Chondrocyte (in vitro differentiated cells): ENCODE measurements at regions not wholly inside any gene's neighbourhood (a gene's known extent, or its start where the extent isn't known, plus 50 kb on each side); places are given as distances from the start of the nearest gene placed in this dataset.

ENCODE experiments used
- DNase-seq: peaks from one replicate; pipeline ENCODE4 v3.0.0; 2021; ENCODE audit warnings: mixed read lengths, low spot score
- H3K27ac Mint-ChIP-seq: one replicate; pipeline ENCODE4 v1.8.0; 2021; ENCODE audit warnings: mild to moderate bottlenecking, moderate library complexity, mixed read lengths; ENCODE audit not compliant: unreplicated experiment
- H3K27me3 Mint-ChIP-seq: 2 replicates; pipeline ENCODE4 v1.8.0; 2021; ENCODE audit warnings: low read depth, mixed read lengths
- H3K36me3 Mint-ChIP-seq: 2 replicates; pipeline ENCODE4 v1.8.0; 2021; ENCODE audit warnings: low read depth, mixed read lengths
- H3K4me1 Mint-ChIP-seq: 2 replicates; pipeline ENCODE4 v1.8.0; 2021; ENCODE audit warnings: low read depth, mild to moderate bottlenecking, mixed read lengths
- H3K4me3 Mint-ChIP-seq: one replicate; pipeline ENCODE4 v1.8.0; 2021; ENCODE audit warnings: mild to moderate bottlenecking, moderate library complexity, mixed read lengths; ENCODE audit not compliant: unreplicated experiment
- H3K9me3 Mint-ChIP-seq: 2 replicates; pipeline ENCODE4 v1.8.0; 2021; ENCODE audit warnings: low read depth, mixed read lengths
- CTCF ChIP-seq: fragments of 200-600 bp; sonication (generic); IDR thresholded peaks from 2 replicates; pipeline ENCODE4 v1.5.0; 2021; ENCODE audit warnings: antibody characterized with exemption, mild to moderate bottlenecking, moderate library complexity

GRCh38 chr5:114038756-114039155 lies 323.1 kb upstream of the KCNN2 start:
- Mint-ChIP-seq H3K9me3 (peaks cover 23% of the 10 kb centered on the region), H3K36me3 (no peaks in the 10 kb centered on the region), H3K27me3 (peaks cover 11% of the 10 kb centered on the region), H3K4me3 (no peak overlapping the region), H3K27ac (no peak overlapping the region), H3K4me1 (no peaks in the 10 kb centered on the region)
- TF ChIP-seq CTCF, result no peak
- no peak for DNase-seq

GRCh38 chr5:114050087-114050486 lies 311.8 kb upstream of the KCNN2 start:
- no peak overlapping the region for H3K27ac Mint-ChIP-seq
- peaks cover 19% of the 10 kb centered on the region for H3K27me3 Mint-ChIP-seq
- no peak for DNase-seq
- peaks cover 5% of the 10 kb centered on the region for H3K4me1 Mint-ChIP-seq
- TF ChIP-seq CTCF, result no peak
- H3K36me3 Mint-ChIP-seq, result no peaks in the 10 kb centered on the region
- H3K4me3 Mint-ChIP-seq, result no peak overlapping the region
- no peaks in the 10 kb centered on the region for H3K9me3 Mint-ChIP-seq

- no peak for DNase-seq
- no peaks in the 10 kb centered on the region for H3K36me3 Mint-ChIP-seq
- no peak overlapping the region for H3K27ac Mint-ChIP-seq
- H3K27me3 Mint-ChIP-seq, result peaks cover 37% of the 10 kb centered on the region
- H3K4me1 Mint-ChIP-seq, result peaks cover 15% of the 10 kb centered on the region
- H3K9me3 Mint-ChIP-seq, result no peaks in the 10 kb centered on the region
- no peak for TF ChIP-seq CTCF
- H3K4me3 Mint-ChIP-seq, result no peak overlapping the region
These were observed 308.5 kb upstream of the KCNN2 start for GRCh38 chr5:114053372-114053771.

- no peak for TF ChIP-seq CTCF
- Mint-ChIP-seq H3K9me3 (no peaks in the 10 kb centered on the region), H3K27me3 (peaks cover 43% of the 10 kb centered on the region)
These were observed 307.3 kb upstream of the KCNN2 start for GRCh38 chr5:114054594-114054993.

GRCh38 chr5:114055318-114056184 lies 306.3 kb upstream of the KCNN2 start:
- no peaks in the 10 kb centered on the region for H3K9me3 Mint-ChIP-seq
- peak; percentile 89 for DNase-seq
- H3K27ac Mint-ChIP-seq, result no peak overlapping the region
- peak overlapping the region; percentile 73 for H3K4me3 Mint-ChIP-seq
- H3K27me3 Mint-ChIP-seq, result peaks cover 46% of the 10 kb centered on the region
- H3K4me1 Mint-ChIP-seq, result peaks cover 15% of the 10 kb centered on the region
- no peaks in the 10 kb centered on the region for H3K36me3 Mint-ChIP-seq
- peak; percentile 50 for TF ChIP-seq CTCF

More at GRCh38 chr5:114054594-114054993, 307.3 kb upstream of the KCNN2 start:
- DNase-seq, result no peak
- Mint-ChIP-seq H3K36me3 (no peaks in the 10 kb centered on the region), H3K4me3 (no peak overlapping the region), H3K4me1 (peaks cover 15% of the 10 kb centered on the region), H3K27ac (no peak overlapping the region)
